B cell (primary cell): ENCODE measurements at regions not wholly inside any gene's neighbourhood (a gene's known extent, or its start where the extent isn't known, plus 50 kb on each side); places are given as distances from the start of the nearest gene placed in this dataset.
"Not testable (repeated sequence)": the region's sequence is repeated elsewhere in the genome, so short reads cannot be mapped to it uniquely, and the experiment has no call there.

Source experiments
- ATAC-seq: fragments of 200-7000 bp; cut with Tn5 transposase; one replicate; pipeline ENCODE4 v1.10.0; 2021; ENCODE audit warnings: low read depth, mild to moderate bottlenecking, moderate number of reproducible peaks, moderate library complexity
- CTCF ChIA-PET: fragments of 350-600 bp; sonication (Branson Sonifier 250); formaldehyde crosslinking; loops from one replicate; lab custom pipeline; 2021; ENCODE audit warnings: antibody characterized with exemption, inconsistent platforms; lab: Charles Lee
- POLR2A ChIA-PET: fragments of 350-600 bp; sonication (Branson Sonifier 250); formaldehyde crosslinking; loops from one replicate; lab custom pipeline; 2021; ENCODE audit warnings: antibody characterized with exemption; lab: Charles Lee
- DNase-seq: peaks from one replicate; pipeline ENCODE4 v3.0.0; 2013
- H2AFZ ChIP-seq: 2 replicates; pipeline ENCODE4 v1.6.1; 2012; ENCODE audit warnings: mild to moderate bottlenecking, low read depth, low read length; ENCODE audit not compliant: insufficient read depth, poor library complexity, severe bottlenecking
- H3K27ac ChIP-seq, 2 donors: 1 replicate in 1 of 2; 2 replicates in 1 of 2; pipeline ENCODE4 v1.5.1; 2012 to 2013; ENCODE audit warnings: low read length in 2 of 2, mild to moderate bottlenecking in 2 of 2, moderate library complexity in 1 of 2
- H3K27me3 ChIP-seq, 4 experiments: fragments of 200-600 bp in 1 of 4; sonication (generic) in 1 of 4; replicated peaks in 1 of 4; 1 replicate in 2 of 4; 2 replicates in 2 of 4; pipeline versions ENCODE4 v1.6.1 to v1.7.0; 2013 to 2016; ENCODE audit warnings: low read length in 3 of 4, mild to moderate bottlenecking in 2 of 4, mixed read lengths in 1 of 4, moderate library complexity in 1 of 4; ENCODE audit not compliant: insufficient read depth in 4 of 4, control insufficient read depth in 3 of 4; ENCODE audit errors: control extremely low read depth in 1 of 4
- H3K36me3 ChIP-seq, 2 experiments: replicated peaks in 1 of 2; 1 replicate in 1 of 2; 2 replicates in 1 of 2; pipeline versions ENCODE4 v1.6.1 to v1.7.1; 2013; ENCODE audit warnings: low read length in 1 of 2; ENCODE audit not compliant: insufficient read depth in 2 of 2, control insufficient read depth in 1 of 2; ENCODE audit errors: control extremely low read depth in 1 of 2, extremely low read depth in 1 of 2
- H3K4me1 ChIP-seq, 2 donors: fragments of 200-600 bp in 1 of 2; sonication (generic) in 1 of 2; 1 replicate in 1 of 2; 2 replicates in 1 of 2; pipeline versions ENCODE4 v1.5.1 to v1.6.1; 2013 to 2017; ENCODE audit warnings: low read length in 2 of 2; ENCODE audit not compliant: control insufficient read depth in 2 of 2, insufficient read depth in 2 of 2
- H3K4me2 ChIP-seq: replicated peaks from 2 replicates; pipeline ENCODE3; 2012; ENCODE audit warnings: mild to moderate bottlenecking, low read depth, low read length; ENCODE audit not compliant: poor library complexity, severe bottlenecking
- H3K4me3 ChIP-seq, 5 experiments: fragments of 200-600 bp in 1 of 5; sonication (generic) in 1 of 5; 1 replicate in 3 of 5; 2 replicates in 2 of 5; pipeline versions ENCODE4 v1.5.1 to v1.7.0; 2011 to 2016; ENCODE audit warnings: low read length in 4 of 5, mild to moderate bottlenecking in 4 of 5, low read depth in 2 of 5, control low read depth in 1 of 5, moderate library complexity in 1 of 5; ENCODE audit not compliant: insufficient read depth in 1 of 5; ENCODE audit errors: control extremely low read depth in 1 of 5, extremely low read depth in 1 of 5
- H3K79me2 ChIP-seq: fragments of 200-600 bp; sonication (generic); one replicate; pipeline ENCODE4 v1.6.0; 2016; ENCODE audit warnings: low read length; ENCODE audit not compliant: control insufficient read depth, insufficient read depth
- H3K9ac ChIP-seq: fragments of 200-600 bp; sonication (generic); 2 replicates; pipeline ENCODE4 v1.6.1; 2017; ENCODE audit warnings: mild to moderate bottlenecking, low read length, moderate library complexity
- H3K9me3 ChIP-seq, 3 donors: one replicate each; pipeline versions ENCODE4 v1.6.1 to v1.7.1; 2013; ENCODE audit warnings: low read length in 2 of 3; ENCODE audit not compliant: control insufficient read depth in 2 of 3, insufficient read depth in 1 of 3; ENCODE audit errors: control extremely low read depth in 1 of 3
- H4K20me1 ChIP-seq: 2 replicates; pipeline ENCODE4 v1.6.0; 2012; ENCODE audit warnings: mild to moderate bottlenecking, low read length; ENCODE audit not compliant: insufficient read depth, control insufficient read depth, poor library complexity, severe bottlenecking
- H3K27ac Mint-ChIP-seq: one replicate; pipeline ENCODE4 v1.8.0; 2021; ENCODE audit warnings: mixed read lengths
- H3K27me3 Mint-ChIP-seq: one replicate; pipeline ENCODE4 v1.8.0; 2021; ENCODE audit warnings: mixed read lengths
- H3K4me1 Mint-ChIP-seq: one replicate; pipeline ENCODE4 v1.8.0; 2021; ENCODE audit warnings: mixed read lengths
- H3K4me3 Mint-ChIP-seq: one replicate; pipeline ENCODE4 v1.8.0; 2021; ENCODE audit warnings: mixed read lengths
- H3K9me3 Mint-ChIP-seq: one replicate; pipeline ENCODE4 v1.8.0; 2022; ENCODE audit warnings: mixed read lengths; ENCODE audit not compliant: insufficient read depth
- EZH2 ChIP-seq: IDR thresholded peaks from 2 replicates; pipeline ENCODE4 v1.6.1; 2012; ENCODE audit warnings: borderline replicate concordance, low read depth, mild to moderate bottlenecking, moderate library complexity, low read length; ENCODE audit not compliant: insufficient read depth, poor library complexity, severe bottlenecking
- WGBS: methylation state at CpG from one replicate; pipeline ENCODE4 v1.1.5; 2013; ENCODE audit warnings: missing lambda C conversion rate; ENCODE audit not compliant: insufficient coverage; 5-methylcytosine and 5-hydroxymethylcytosine counted together
- intact Hi-C: fragments of 100-400 bp; cut with micrococcal nuclease; formaldehyde crosslinking; loops from one replicate; pipeline ENCODE4 v1.10.0; 2022
- TF ChIP-seq, protein P1 (sequence below): fragments of 200-600 bp; IDR thresholded peaks from one replicate; pipeline ENCODE4 v1.8.0; 2022; ENCODE audit warnings: antibody characterized with exemption, mild to moderate bottlenecking

DNA sequence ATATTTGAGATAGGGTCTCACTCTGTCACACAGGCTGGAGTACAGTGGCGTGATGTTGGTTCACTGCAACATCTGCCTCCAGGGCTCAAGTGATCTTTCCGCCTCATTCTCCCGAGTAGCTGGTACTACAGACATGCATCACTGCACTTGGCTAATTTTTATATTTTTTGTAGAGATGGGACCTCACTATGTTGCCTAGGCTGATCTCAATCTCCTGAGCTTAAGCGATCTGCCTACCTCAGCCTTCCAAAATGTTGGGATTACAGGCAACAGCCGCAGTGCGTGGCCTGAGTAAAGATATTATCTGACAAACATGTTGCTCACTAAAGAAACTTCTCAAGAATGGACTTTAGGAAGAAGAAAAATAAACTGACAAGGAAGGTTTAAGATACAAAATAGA, 125.4 kb upstream of the ABCC4 start:
- Mint-ChIP-seq H3K4me1 (no peaks in the 10 kb centered on the region), H3K27ac (no peak overlapping the region), H3K4me3 (no peak overlapping the region), H3K9me3 (peaks cover 2% of the 10 kb centered on the region), H3K27me3 (peaks cover 11% of the 10 kb centered on the region)
- Histone ChIP-seq H3K4me1 (no peaks in the 10 kb centered on the region), H3K4me2 (no peak overlapping the region), H3K4me3 (no peak overlapping the region), H3K27me3 (no peaks in the 10 kb centered on the region), H3K27ac (no peak overlapping the region), H3K79me2 (no peaks in the 10 kb centered on the region), H3K9ac (no peak overlapping the region), H3K9me3 (no peaks in the 10 kb centered on the region), H4K20me1 (no peaks in the 10 kb centered on the region), H2AFZ (no peak overlapping the region), H3K36me3 (no peaks in the 10 kb centered on the region)
- intact Hi-C loops = no loop called here
- POLR2A ChIA-PET = no interaction called here
- CTCF ChIA-PET = no interaction called here
- no peak for DNase-seq
- 100% methylated on average over 1 of the region's 6 CpGs for WGBS
- TF ChIP-seq EZH2 = no peak
- TF ChIP-seq, protein P1, sequence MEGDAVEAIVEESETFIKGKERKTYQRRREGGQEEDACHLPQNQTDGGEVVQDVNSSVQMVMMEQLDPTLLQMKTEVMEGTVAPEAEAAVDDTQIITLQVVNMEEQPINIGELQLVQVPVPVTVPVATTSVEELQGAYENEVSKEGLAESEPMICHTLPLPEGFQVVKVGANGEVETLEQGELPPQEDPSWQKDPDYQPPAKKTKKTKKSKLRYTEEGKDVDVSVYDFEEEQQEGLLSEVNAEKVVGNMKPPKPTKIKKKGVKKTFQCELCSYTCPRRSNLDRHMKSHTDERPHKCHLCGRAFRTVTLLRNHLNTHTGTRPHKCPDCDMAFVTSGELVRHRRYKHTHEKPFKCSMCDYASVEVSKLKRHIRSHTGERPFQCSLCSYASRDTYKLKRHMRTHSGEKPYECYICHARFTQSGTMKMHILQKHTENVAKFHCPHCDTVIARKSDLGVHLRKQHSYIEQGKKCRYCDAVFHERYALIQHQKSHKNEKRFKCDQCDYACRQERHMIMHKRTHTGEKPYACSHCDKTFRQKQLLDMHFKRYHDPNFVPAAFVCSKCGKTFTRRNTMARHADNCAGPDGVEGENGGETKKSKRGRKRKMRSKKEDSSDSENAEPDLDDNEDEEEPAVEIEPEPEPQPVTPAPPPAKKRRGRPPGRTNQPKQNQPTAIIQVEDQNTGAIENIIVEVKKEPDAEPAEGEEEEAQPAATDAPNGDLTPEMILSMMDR = no peak
- no peak for ATAC-seq

DNA sequence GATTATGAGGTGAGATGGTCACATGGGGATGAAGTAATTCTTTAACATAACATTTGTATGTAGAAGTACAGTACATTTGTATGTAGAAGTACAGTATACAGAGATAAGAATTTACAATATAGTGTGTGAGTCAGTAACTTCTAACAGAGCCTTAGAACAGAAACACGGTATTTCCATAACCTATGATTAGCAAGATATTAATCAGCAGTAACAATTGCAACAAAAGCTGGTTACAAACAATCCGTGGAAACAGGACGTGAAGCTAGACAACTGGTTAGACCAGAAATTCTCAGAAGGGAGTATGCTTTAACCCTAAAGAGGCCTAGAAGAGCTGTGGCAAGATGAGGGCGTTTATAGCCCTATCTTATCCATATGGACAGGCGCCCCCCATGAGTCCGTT, 122.0 kb upstream of the CLDN10 start:
- intact Hi-C loops, DNase-seq, ATAC-seq, H3K4me3 ChIP-seq, H4K20me1 ChIP-seq, H3K27me3 Mint-ChIP-seq, H3K4me1 Mint-ChIP-seq, H3K27me3 ChIP-seq, H3K36me3 ChIP-seq, H2AFZ ChIP-seq, H3K4me2 ChIP-seq, POLR2A ChIA-PET, H3K27ac ChIP-seq, H3K4me3 Mint-ChIP-seq, H3K9me3 ChIP-seq, H3K79me2 ChIP-seq, H3K9me3 Mint-ChIP-seq, H3K4me1 ChIP-seq, H3K27ac Mint-ChIP-seq, H3K9ac ChIP-seq: not testable (repeated sequence)
- CTCF ChIA-PET = interaction anchor here (1.3 kb wide), 1 partner anchor 26 kb away, joined by 5 read pairs; no protein-coding TSS in a partner anchor
- no CpG with 5 or more reads among the region's 6 CpGs for WGBS
